Prostate gland (tissue), 2 donors: ENCODE measurements at regions not wholly inside any gene's neighbourhood (a gene's known extent, or its start where the extent isn't known, plus 50 kb on each side); places are given as distances from the start of the nearest gene placed in this dataset.

Source experiments
- DNase-seq: peaks from one replicate; pipeline ENCODE4 v3.0.0-alpha.2; 2019; ENCODE audit warnings: low spot score
- H3K27ac ChIP-seq, 2 donors: fragments of 200-600 bp; sonication (generic); 2 replicates each; pipeline ENCODE4 v1.5.1; 2017 to 2019
- H3K27me3 ChIP-seq: fragments of 200-600 bp; sonication (generic); replicated peaks from 2 replicates; pipeline ENCODE4 v1.5.1; 2019; ENCODE audit not compliant: insufficient read depth
- H3K36me3 ChIP-seq, 2 donors: fragments of 200-600 bp; sonication (generic); 1 replicate in 1 of 2; 2 replicates in 1 of 2; pipeline versions ENCODE4 v1.5.1 to v1.8.1; 2017 to 2019
- H3K4me1 ChIP-seq: fragments of 200-600 bp; sonication (generic); replicated peaks from 2 replicates; pipeline ENCODE4 v1.5.1; 2019
- H3K4me3 ChIP-seq, 2 donors: fragments of 200-600 bp; sonication (generic); 2 replicates each; pipeline ENCODE4 v1.5.1; 2017 to 2019
- H3K9me3 ChIP-seq: fragments of 200-600 bp; sonication (generic); 2 replicates; pipeline ENCODE4 v1.5.1; 2017
- CTCF ChIP-seq, 4 experiments: fragments of 200-600 bp in 2 of 4; fragments of 450-650 bp in 2 of 4; sonication (generic) in 2 of 4; IDR thresholded peaks; 1 replicate in 3 of 4; 2 replicates in 1 of 4; pipeline ENCODE4 v1.5.1; 2016 to 2019; ENCODE audit warnings: antibody characterized with exemption in 4 of 4, mild to moderate bottlenecking in 2 of 4, moderate library complexity in 2 of 4
- POLR2A ChIP-seq: fragments of 450-650 bp; IDR thresholded peaks from one replicate; pipeline ENCODE4 v1.6.1; 2016; ENCODE audit warnings: antibody characterized with exemption, mild to moderate bottlenecking
- POLR2AphosphoS5 ChIP-seq: sonication (generic); formaldehyde crosslinking; IDR thresholded peaks from one replicate; pipeline ENCODE4 v1.6.1; 2017; ENCODE audit warnings: antibody characterized with exemption
- WGBS: methylation state at CpG from one replicate; pipeline ENCODE4 v1.1.5; 2018; 5-methylcytosine and 5-hydroxymethylcytosine counted together
- intact Hi-C: fragments of 100-400 bp; cut with DNase I; formaldehyde crosslinking; loops from one replicate; pipeline ENCODE4 v1.14.2; 2022

GRCh38 chr11:115077740-115078139 lies 399.4 kb downstream of the NXPE2 start:
- Histone ChIP-seq H3K4me1 (no peaks in the 10 kb centered on the region), H3K9me3 (no peaks in the 10 kb centered on the region), H3K4me3 (no peak overlapping the region), H3K27me3 (no peaks in the 10 kb centered on the region), H3K27ac (no peak overlapping the region), H3K36me3 (no peaks in the 10 kb centered on the region)
- TF ChIP-seq POLR2A, result no peak
- no peak for TF ChIP-seq POLR2AphosphoS5
- no peak for TF ChIP-seq CTCF (IDR thresholded peaks at IDR 0.05)
- DNase-seq, result no peak
- 62% methylated on average over 2 of the region's 2 CpGs for WGBS
- intact Hi-C loops, result no loop called here

- no peak overlapping the region for H3K27ac ChIP-seq
- H3K27me3 ChIP-seq, result no peaks in the 10 kb centered on the region
- H3K4me3 ChIP-seq, result no peak overlapping the region
- 51% methylated on average over 15 of the region's 15 CpGs for WGBS
- intact Hi-C loops, result no loop called here
- H3K9me3 ChIP-seq, result no peaks in the 10 kb centered on the region
- TF ChIP-seq CTCF (IDR thresholded peaks at IDR 0.05) (no peak), POLR2A (no peak), POLR2AphosphoS5 (no peak)
- no peaks in the 10 kb centered on the region for H3K36me3 ChIP-seq
- H3K4me1 ChIP-seq, result no peaks in the 10 kb centered on the region
- no peak for DNase-seq
These were observed 400.4 kb downstream of the NXPE2 start for GRCh38 chr11:115078461-115079438.

GRCh38 chr11:115080923-115081680 lies 402.8 kb downstream of the NXPE2 start:
- no peaks in the 10 kb centered on the region for H3K9me3 ChIP-seq
- no peak for DNase-seq
- TF ChIP-seq CTCF (IDR thresholded peaks at IDR 0.05) (no peak), POLR2A (no peak), POLR2AphosphoS5 (no peak)
- intact Hi-C loops, result no loop called here
- 83% methylated on average over 9 of the region's 9 CpGs for WGBS
- no peaks in the 10 kb centered on the region for H3K4me1 ChIP-seq
- H3K4me3 ChIP-seq, result no peak overlapping the region
- no peak overlapping the region for H3K27ac ChIP-seq
- H3K27me3 ChIP-seq, result no peaks in the 10 kb centered on the region
- no peaks in the 10 kb centered on the region for H3K36me3 ChIP-seq

- WGBS, result 48% methylated on average over 2 of the region's 2 CpGs
- no peak overlapping the region for H3K27ac ChIP-seq
- no peak for TF ChIP-seq POLR2AphosphoS5
- no peak for TF ChIP-seq CTCF (IDR thresholded peaks at IDR 0.05)
- no peak for TF ChIP-seq POLR2A
- no peaks in the 10 kb centered on the region for H3K4me1 ChIP-seq
- no peak for DNase-seq
- H3K4me3 ChIP-seq, result no peak overlapping the region
- no peaks in the 10 kb centered on the region for H3K9me3 ChIP-seq
- intact Hi-C loops, result no loop called here
- no peaks in the 10 kb centered on the region for H3K27me3 ChIP-seq
- H3K36me3 ChIP-seq, result no peaks in the 10 kb centered on the region
These were observed 403.6 kb downstream of the NXPE2 start for GRCh38 chr11:115081972-115082371.
